ENCODE measurements at regions not wholly inside any gene's neighbourhood (a gene's known extent, or its start where the extent isn't known, plus 50 kb on each side); places are given as distances from the start of the nearest gene placed in this dataset.
"Not testable (repeated sequence)": the region's sequence is repeated elsewhere in the genome, so short reads cannot be mapped to it uniquely, and the experiment has no call there.

DNA sequence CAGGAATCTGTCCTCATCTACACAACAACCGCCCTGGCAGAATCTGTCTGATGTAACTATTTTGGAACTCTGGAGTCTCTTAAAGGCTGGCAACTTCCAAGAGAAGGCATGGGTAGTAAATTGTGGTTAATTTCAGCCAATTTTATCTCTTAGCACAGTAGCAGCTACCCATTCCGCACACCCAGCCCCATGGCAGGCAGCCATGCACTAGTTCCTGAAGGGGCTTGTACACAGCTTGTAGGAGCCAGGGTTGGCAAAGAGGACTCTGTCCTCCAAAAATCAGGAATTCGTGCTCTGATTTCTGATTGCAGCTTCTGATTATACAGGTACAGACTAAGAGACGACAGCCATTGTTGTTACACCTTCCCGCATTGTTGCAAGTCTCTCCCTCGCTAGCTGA lies 155.9 kb downstream of the RNF144B start:
- FAIRE-seq = no peak
- ChIA-PET POLR2A (no interaction called here), SMC1A (ENCODE audit: uncharacterized antibody, unreplicated experiment) (no interaction called here), CTCF (no interaction called here), RAD21 (ENCODE audit: unreplicated experiment) (no interaction called here)
- 38% methylated on average over 6 of the region's 6 CpGs for WGBS (ENCODE audit: insufficient coverage, insufficient replicate concordance, low lambda C conversion rate, missing lambda C conversion rate)
- Histone ChIP-seq H3K9me3 (replicated peaks; ENCODE audit: control insufficient read depth, insufficient read depth, low read length) (no peaks in the 10 kb centered on the region), H2AFZ (ENCODE audit: control insufficient read depth, low read depth, low read length) (no peak overlapping the region), H3K4me3 (no peak overlapping the region), H3K9ac (ENCODE audit: control insufficient read depth, insufficient read depth, low read length) (no peak overlapping the region), H3K79me2 (ENCODE audit: control insufficient read depth, insufficient read depth, low read length) (no peaks in the 10 kb centered on the region), H4K20me1 (ENCODE audit: control insufficient read depth, insufficient read depth) (no peaks in the 10 kb centered on the region), H3K36me3 (ENCODE audit: control insufficient read depth in 2 of 2, insufficient read depth in 2 of 2, low read length in 1 of 2) (no peaks in the 10 kb centered on the region), H3K27me3 (replicated peaks in 1 of 2; ENCODE audit: control insufficient read depth in 2 of 2, insufficient read depth in 2 of 2, low read length in 1 of 2) (no peaks in the 10 kb centered on the region; a peak in 1 of 4 replicates), H3K27ac (ENCODE audit: control insufficient read depth, insufficient read depth) (no peak overlapping the region), H3K4me2 (ENCODE audit: control insufficient read depth, insufficient read depth) (no peak overlapping the region), H3K4me1 (ENCODE audit: control insufficient read depth, insufficient read depth, low read length) (no peaks in the 10 kb centered on the region)
- no TSS peak for BruUV-seq (replicated peaks)
- intact Hi-C loops (cut with micrococcal nuclease; ENCODE audit: unreplicated experiment) (no loop called here), in situ Hi-C loops (cut with MboI) (no loop called here)
- no peak for ATAC-seq
- no peak for DNase-seq (ENCODE audit: low read depth, low spot score)
- TF ChIP-seq NR2C2 (IDR thresholded peaks at IDR 0.05; ENCODE audit: borderline replicate concordance, control insufficient read depth, insufficient read length, low read depth) (no peak), FOS (IDR thresholded peaks at IDR 0.05; ENCODE audit: borderline replicate concordance, extremely low read depth, insufficient read length) (no peak), PML (IDR thresholded peaks at IDR 0.05; ENCODE audit: low read length) (no peak), HCFC1 (IDR thresholded peaks at IDR 0.05; ENCODE audit: low read length) (no peak), ZNF622 (IDR thresholded peaks at IDR 0.05) (no peak), MYC (IDR thresholded peaks at IDR 0.05; ENCODE audit: insufficient read depth, insufficient read length, insufficient replicate concordance, low read length, severe bottlenecking) (no peak), SMAD5 (IDR thresholded peaks at IDR 0.05; ENCODE audit: low read depth) (no peak), HDGF (IDR thresholded peaks at IDR 0.05) (no peak), NRF1 (conservative IDR thresholded peaks at IDR 0.05; ENCODE audit: low read depth, low read length) (no peak)
- TF ChIP-seq, protein P1, sequence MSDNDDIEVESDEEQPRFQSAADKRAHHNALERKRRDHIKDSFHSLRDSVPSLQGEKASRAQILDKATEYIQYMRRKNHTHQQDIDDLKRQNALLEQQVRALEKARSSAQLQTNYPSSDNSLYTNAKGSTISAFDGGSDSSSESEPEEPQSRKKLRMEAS (IDR thresholded peaks at IDR 0.05; ENCODE audit: low read depth, low read length) = no peak

GRCh38 chr6:18545142-18545541 lies 158.0 kb downstream of the RNF144B start:
- H3K27ac ChIP-seq (ENCODE audit: control insufficient read depth, insufficient read depth); H3K4me3 ChIP-seq; POLR2A ChIA-PET; H3K27me3 ChIP-seq (replicated peaks in 1 of 2; ENCODE audit: control insufficient read depth in 2 of 2, insufficient read depth in 2 of 2, low read length in 1 of 2); FAIRE-seq; H3K36me3 ChIP-seq (ENCODE audit: control insufficient read depth in 2 of 2, insufficient read depth in 2 of 2, low read length in 1 of 2); H3K4me2 ChIP-seq (ENCODE audit: control insufficient read depth, insufficient read depth); RAD21 ChIA-PET (ENCODE audit: unreplicated experiment); H3K4me1 ChIP-seq (ENCODE audit: control insufficient read depth, insufficient read depth, low read length); H4K20me1 ChIP-seq (ENCODE audit: control insufficient read depth, insufficient read depth); H3K9ac ChIP-seq (ENCODE audit: control insufficient read depth, insufficient read depth, low read length); SMC1A ChIA-PET (ENCODE audit: uncharacterized antibody, unreplicated experiment); CTCF ChIA-PET; H3K9me3 ChIP-seq (replicated peaks; ENCODE audit: control insufficient read depth, insufficient read depth, low read length); H2AFZ ChIP-seq (ENCODE audit: control insufficient read depth, low read depth, low read length); in situ Hi-C loops (cut with MboI); BruUV-seq (replicated peaks); DNase-seq (ENCODE audit: low read depth, low spot score); H3K79me2 ChIP-seq (ENCODE audit: control insufficient read depth, insufficient read depth, low read length); intact Hi-C loops (cut with micrococcal nuclease; ENCODE audit: unreplicated experiment): not testable (repeated sequence)
- WGBS (ENCODE audit: insufficient coverage, insufficient replicate concordance, low lambda C conversion rate, missing lambda C conversion rate) = 8% methylated on average over 1 of the region's 1 CpG
- TF ChIP-seq MTA2 (IDR thresholded peaks at IDR 0.05; ENCODE audit: low read depth) = peak; percentile 40; the same call in 1 of the 2 replicates
- peak; percentile 52 for ATAC-seq

Data from GM12878 (cell line).